Heart right ventricle (tissue), 16 donors: ENCODE measurements at regions not wholly inside any gene's neighbourhood (a gene's known extent, or its start where the extent isn't known, plus 50 kb on each side); places are given as distances from the start of the nearest gene placed in this dataset.
A peak's percentile ranks its signal among the peaks of the same experiment; 100 is the strongest.
"Not testable (repeated sequence)": the region's sequence is repeated elsewhere in the genome, so short reads cannot be mapped to it uniquely, and the experiment has no call there.

Experiments used
- ATAC-seq, 8 donors: fragments of 200-7000 bp; cut with Tn5 transposase; one replicate each; pipeline ENCODE4 v1.9.1; 2020; ENCODE audit warnings: mild to moderate bottlenecking in 8 of 8, moderate library complexity in 8 of 8, moderate number of reproducible peaks in 1 of 8
- DNase-seq, 2 donors: peaks; one replicate each; pipeline ENCODE4 v3.0.0-alpha.2; 2020
- H3K27ac ChIP-seq, 10 donors: fragments of 200-600 bp; sonication (generic) in 2 of 10; one replicate each; pipeline versions ENCODE4 v1.5.0 to v1.8.0; 2020 to 2022; ENCODE audit warnings: mild to moderate bottlenecking in 3 of 10
- H3K27me3 ChIP-seq, 7 donors: fragments of 200-600 bp; one replicate each; pipeline ENCODE4 v1.8.0; 2021 to 2022; ENCODE audit warnings: mild to moderate bottlenecking in 2 of 7
- H3K36me3 ChIP-seq, 9 donors: fragments of 200-600 bp; sonication (generic) in 1 of 9; one replicate each; pipeline versions ENCODE4 v1.5.0 to v1.8.0; 2020 to 2022; ENCODE audit warnings: mild to moderate bottlenecking in 2 of 9
- H3K4me1 ChIP-seq, 9 donors: fragments of 200-600 bp; sonication (generic) in 1 of 9; one replicate each; pipeline versions ENCODE4 v1.5.0 to v1.8.0; 2020 to 2022; ENCODE audit warnings: mild to moderate bottlenecking in 4 of 9
- H3K4me3 ChIP-seq, 10 donors: fragments of 200-600 bp; sonication (generic) in 2 of 10; one replicate each; pipeline versions ENCODE4 v1.5.0 to v1.8.0; 2020 to 2022; ENCODE audit warnings: mild to moderate bottlenecking in 7 of 10, moderate library complexity in 2 of 10
- H3K9me3 ChIP-seq, 11 donors: fragments of 200-600 bp in 10 of 11; sonication (generic) in 2 of 11; one replicate each; pipeline versions ENCODE4 v1.5.0 to v1.8.0; 2013 to 2022; ENCODE audit warnings: mild to moderate bottlenecking in 2 of 11, control low read depth in 1 of 11, moderate library complexity in 1 of 11
- CTCF ChIP-seq, 9 donors: fragments of 200-600 bp; sonication (generic) in 2 of 9; IDR thresholded peaks; one replicate each; pipeline versions ENCODE4 v1.5.0 to v1.8.0; 2021 to 2022; ENCODE audit warnings: antibody characterized with exemption in 9 of 9, mild to moderate bottlenecking in 5 of 9, moderate library complexity in 1 of 9
- WGBS, 2 donors: extraction: QIAGEN DNeasy Blood & Tissue Kit; methylation state at CpG; one replicate each; pipeline ENCODE4 v1.1.7; 2013; ENCODE audit warnings: inconsistent platforms in 1 of 2; 5-methylcytosine and 5-hydroxymethylcytosine counted together
- intact Hi-C, 10 donors: fragments of 100-400 bp; cut with DNase I; formaldehyde crosslinking; loops; one replicate each; pipeline versions ENCODE4 v1.11.1 to v1.14.2; 2022
- donor health status: Arrhythmogenic right ventricular cardiomyopathy.
- donor health status: ischemic (EF 13 %, LVEDD 7.1; RV severe dilation, severe dysfunction).
- donor health status: healthy with polysubstance abuse.
- donor health status: DM: no; HTN: yes; CAD: no.
- donor health status: DM: no; HTN: no; CAD: no.
- donor health status: ischemic (EF 25% LVEDD 6.9; RV normal size, moderate dysfunction).
- donor health status: ischemic (EF 25% LVEDD 5.7; RV mildly dilated, moderate dysfunction).
- donor health status: healthy.
- donor health status: DM: yes; HTN: yes; CAD: no.
- donor health status: Ischemic cardiomyopathy.
- donor health status: ischemic (EF 35%, LVEDD 5.7; RV mildly dilated, moderate dysfunction).
- donor health status: nonischemic (EF 11% LVEDD 7.7; RV severe dilation, severe dysfunction).
- donor health status: DM: yes; HTN: yes; CAD: no.
- donor health status: PGD.
- donor health status: ischemic (EF 29% LVEDD 5.4; RV normal size, mild dysfunction).
- donor health status: nonischemic (EF 23%, LVEDD 6.1; RV moderate dilation, normal function).

DNA sequence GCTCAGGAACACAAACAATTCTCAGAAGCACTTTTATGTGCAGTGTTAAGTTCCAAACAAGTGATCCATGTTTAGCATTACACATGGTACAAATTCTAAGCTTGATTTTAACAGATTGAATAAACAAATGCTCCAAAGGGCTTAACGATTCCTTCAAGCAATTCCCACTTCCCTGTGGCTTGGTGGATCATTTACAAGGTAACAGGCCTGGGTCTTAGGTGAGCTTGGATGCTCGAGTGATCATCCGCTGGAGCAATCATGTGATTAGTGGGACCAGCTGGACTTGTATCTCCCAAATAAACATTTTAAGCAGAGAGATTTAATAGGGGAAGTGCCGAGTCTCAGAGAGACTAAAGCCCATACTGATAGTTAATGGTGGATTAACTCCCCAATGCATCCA, 70.7 kb downstream of the CALM1 start:
- no peak for TF ChIP-seq CTCF (IDR thresholded peaks at IDR 0.05)
- DNase-seq: no peak
- ATAC-seq: no peak
- no peaks in the 10 kb centered on the region for H3K36me3 ChIP-seq
- H3K27ac ChIP-seq: no peak overlapping the region
- H3K4me1 ChIP-seq: peaks cover 0 to 10% (median 0%) of the 10 kb centered on the region in 9 donors
- intact Hi-C loops: no loop called here
- H3K9me3 ChIP-seq: peaks cover 0 to 26% (median 3%) of the 10 kb centered on the region in 11 donors
- no peak overlapping the region for H3K4me3 ChIP-seq
- 81 to 87% methylated on average over 4 of the region's 4 CpGs for WGBS, 2 donors
- no peaks in the 10 kb centered on the region for H3K27me3 ChIP-seq

DNA sequence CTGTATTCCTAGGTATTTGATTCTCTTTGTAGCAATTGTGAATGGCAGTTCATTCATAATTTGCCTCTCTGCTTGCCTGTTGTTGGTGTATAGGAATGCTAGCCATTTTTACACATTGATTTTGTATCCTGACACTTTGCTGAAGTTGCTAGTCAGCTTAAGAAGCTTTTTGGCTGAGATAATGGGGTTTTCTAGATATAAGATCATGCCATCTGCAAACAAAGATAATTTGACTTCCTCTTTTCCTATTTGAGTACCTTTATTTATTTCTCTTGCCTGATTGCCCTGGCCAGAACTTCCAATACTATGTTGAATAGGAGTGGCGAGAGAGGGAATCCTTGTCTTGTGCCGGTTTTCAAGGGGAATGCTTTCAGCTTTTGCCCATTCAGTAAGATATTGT, 72.6 kb downstream of the CALM1 start:
- DNase-seq, ATAC-seq, H3K36me3 ChIP-seq, intact Hi-C loops, H3K4me3 ChIP-seq, H3K27ac ChIP-seq, H3K27me3 ChIP-seq: not testable (repeated sequence)
- H3K9me3 ChIP-seq: peaks cover 0 to 33% (median 3%) of the 10 kb centered on the region in 11 donors
- WGBS, 2 donors: 93 to 96% methylated on average over 2 of the region's 2 CpGs
- H3K4me1 ChIP-seq: peaks cover 0 to 11% (median 0%) of the 10 kb centered on the region in 9 donors

DNA sequence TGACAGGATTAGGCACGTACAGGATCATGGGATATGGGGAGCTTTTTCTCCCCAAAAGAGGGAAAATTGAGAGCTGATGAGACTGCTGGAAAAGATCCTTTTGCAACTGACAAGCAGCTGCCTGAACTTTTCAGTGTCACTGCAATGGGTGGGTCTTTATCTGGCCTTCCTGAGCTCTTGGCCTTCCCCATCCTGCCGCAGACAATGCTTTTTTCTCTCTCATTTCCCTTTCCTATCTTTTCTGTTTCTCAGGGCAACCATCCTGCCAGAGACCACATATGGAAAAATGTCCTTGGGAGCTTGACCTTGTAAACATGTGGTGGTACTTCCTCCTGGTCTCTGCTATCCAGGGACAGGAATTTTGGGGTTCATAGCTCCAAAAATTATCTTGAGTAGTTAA, 75.8 kb downstream of the CALM1 start:
- ATAC-seq: no peak
- Histone ChIP-seq H3K4me3 (no peak overlapping the region), H3K4me1 (peaks cover 0 to 11% (median 0%) of the 10 kb centered on the region in 9 donors), H3K36me3 (no peaks in the 10 kb centered on the region), H3K9me3 (peaks cover 0 to 48% (median 8%) of the 10 kb centered on the region in 11 donors), H3K27ac (peak overlapping the region in 4 of 10 donors; percentile 28 to 60 (median 34)), H3K27me3 (no peaks in the 10 kb centered on the region)
- 49 to 58% methylated on average over 2 of the region's 2 CpGs for WGBS, 2 donors
- TF ChIP-seq CTCF (IDR thresholded peaks at IDR 0.05): no peak
- intact Hi-C loops: no loop called here
- no peak for DNase-seq
